Epithelial cell of proximal tubule (primary cell): ENCODE measurements at regions not wholly inside any gene's neighbourhood (a gene's known extent, or its start where the extent isn't known, plus 50 kb on each side); places are given as distances from the start of the nearest gene placed in this dataset.
A peak's percentile ranks its signal among the peaks of the same experiment; 100 is the strongest.

ENCODE experiments used
- DNase-seq: peaks from one replicate; pipeline ENCODE4 v3.0.0-alpha.2; 2011; ENCODE audit warnings: low read depth
- H3K4me3 ChIP-seq: 2 replicates; pipeline ENCODE4 v1.5.1; 2011; ENCODE audit warnings: low read depth, mild to moderate bottlenecking, low read length
- TF ChIP-seq, protein P1 (sequence below): conservative IDR thresholded peaks from 2 replicates; pipeline ENCODE4 v1.5.1; 2012; ENCODE audit warnings: low read depth, mild to moderate bottlenecking, low read length

GRCh38 chr5:173717959-173718358 lies 101.5 kb upstream of the BOD1 start:
- H3K4me3 ChIP-seq, result no peak overlapping the region
- no peak for DNase-seq
- TF ChIP-seq, protein P1, sequence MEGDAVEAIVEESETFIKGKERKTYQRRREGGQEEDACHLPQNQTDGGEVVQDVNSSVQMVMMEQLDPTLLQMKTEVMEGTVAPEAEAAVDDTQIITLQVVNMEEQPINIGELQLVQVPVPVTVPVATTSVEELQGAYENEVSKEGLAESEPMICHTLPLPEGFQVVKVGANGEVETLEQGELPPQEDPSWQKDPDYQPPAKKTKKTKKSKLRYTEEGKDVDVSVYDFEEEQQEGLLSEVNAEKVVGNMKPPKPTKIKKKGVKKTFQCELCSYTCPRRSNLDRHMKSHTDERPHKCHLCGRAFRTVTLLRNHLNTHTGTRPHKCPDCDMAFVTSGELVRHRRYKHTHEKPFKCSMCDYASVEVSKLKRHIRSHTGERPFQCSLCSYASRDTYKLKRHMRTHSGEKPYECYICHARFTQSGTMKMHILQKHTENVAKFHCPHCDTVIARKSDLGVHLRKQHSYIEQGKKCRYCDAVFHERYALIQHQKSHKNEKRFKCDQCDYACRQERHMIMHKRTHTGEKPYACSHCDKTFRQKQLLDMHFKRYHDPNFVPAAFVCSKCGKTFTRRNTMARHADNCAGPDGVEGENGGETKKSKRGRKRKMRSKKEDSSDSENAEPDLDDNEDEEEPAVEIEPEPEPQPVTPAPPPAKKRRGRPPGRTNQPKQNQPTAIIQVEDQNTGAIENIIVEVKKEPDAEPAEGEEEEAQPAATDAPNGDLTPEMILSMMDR, result no peak

DNA sequence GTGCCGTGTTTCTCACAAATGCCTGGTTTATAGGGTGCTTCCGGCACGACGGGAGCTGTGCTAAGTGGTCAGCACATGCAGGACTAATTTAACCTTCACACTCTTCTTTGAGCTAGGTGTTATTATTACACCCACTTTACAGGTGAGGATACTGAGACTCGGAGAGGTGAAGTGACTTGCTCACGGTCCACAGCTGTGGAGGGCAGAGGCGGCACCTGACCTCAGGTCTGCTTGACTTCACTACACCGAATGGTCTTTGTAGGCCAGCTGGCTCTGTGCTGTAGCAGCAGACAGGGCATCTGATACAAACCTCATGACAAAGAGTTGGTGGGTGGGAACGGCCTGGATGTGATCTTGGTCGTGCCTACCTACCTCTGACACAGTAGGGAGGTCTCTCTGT lies 102.0 kb upstream of the BOD1 start:
- no peak overlapping the region for H3K4me3 ChIP-seq

DNA sequence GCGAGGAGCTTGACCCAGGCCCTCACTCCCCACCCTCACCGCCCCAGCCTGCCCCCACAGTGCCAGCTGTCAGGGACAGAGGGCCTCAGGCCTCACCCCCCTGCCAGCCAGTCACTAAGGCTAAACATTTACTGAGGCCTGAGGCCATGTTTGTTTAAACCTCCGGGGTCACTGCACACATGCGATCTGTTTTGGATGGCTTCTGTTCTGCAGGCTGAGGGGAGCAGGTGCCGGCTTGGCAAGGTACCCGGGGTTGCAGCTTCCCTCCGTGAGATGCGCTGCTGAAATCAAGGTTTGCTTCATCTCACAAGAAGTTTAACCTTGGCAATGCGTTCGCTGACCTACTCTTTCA lies 103.3 kb upstream of the BOD1 start:
- TF ChIP-seq, protein P1, result no peak
- DNase-seq, result peak; percentile 22
- no peak overlapping the region for H3K4me3 ChIP-seq

More for the DNA sequence above, 102.0 kb upstream of the BOD1 start:
- no peak for DNase-seq
- TF ChIP-seq, protein P1, result no peak

DNA sequence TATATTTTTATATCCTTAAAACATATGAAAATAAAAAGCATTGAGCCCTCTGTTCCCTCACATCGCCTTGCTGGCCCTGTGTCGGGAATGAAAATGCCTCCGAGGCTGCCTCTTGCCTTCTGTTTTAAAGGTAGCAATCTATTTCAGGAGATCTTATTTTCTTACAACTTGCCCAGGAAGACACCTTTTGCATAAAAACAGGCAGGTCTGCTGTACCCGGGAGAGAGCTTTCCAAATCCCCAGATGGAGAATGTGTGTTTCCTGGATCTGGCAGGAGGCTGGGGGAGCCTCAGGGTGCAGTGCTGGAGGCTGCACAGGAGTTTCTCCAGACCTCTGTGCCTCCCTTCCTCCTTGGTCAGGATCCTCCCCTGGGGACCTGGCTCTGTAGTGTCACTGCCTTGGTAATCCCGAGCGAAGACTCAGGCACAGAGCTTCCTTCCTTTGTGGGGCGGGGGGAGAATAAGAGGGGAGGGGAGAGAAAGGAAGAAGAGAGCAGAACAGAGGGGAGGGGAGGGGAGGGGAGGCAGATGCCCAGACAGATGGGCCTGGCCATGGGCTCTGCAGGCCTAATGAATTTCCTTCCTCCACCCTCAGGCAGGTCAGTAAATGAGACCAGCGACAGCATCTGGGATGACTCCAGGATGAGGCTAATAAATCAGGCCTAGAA lies 104.0 kb upstream of the BOD1 start:
- no peak overlapping the region for H3K4me3 ChIP-seq
- no peak for DNase-seq
- TF ChIP-seq, protein P1, result no peak

GRCh38 chr5:173720953-173721600 lies 104.6 kb upstream of the BOD1 start:
- TF ChIP-seq, protein P1, result peak; percentile 36
- H3K4me3 ChIP-seq, result no peak overlapping the region
- DNase-seq, result no peak

GRCh38 chr5:173721601-173722232 lies 105.3 kb upstream of the BOD1 start:
- DNase-seq, result peak; percentile 62
- TF ChIP-seq, protein P1, result no peak
- no peak overlapping the region for H3K4me3 ChIP-seq
